ENCODE measurements at regions not wholly inside any gene's neighbourhood (a gene's known extent, or its start where the extent isn't known, plus 50 kb on each side); places are given as distances from the start of the nearest gene placed in this dataset.

GRCh38 chr2:64804651-64805050 is 150.9 kb upstream of the SERTAD2 start:
- no peak for TF ChIP-seq ZBTB7A (IDR thresholded peaks at IDR 0.05; ENCODE audit: low read depth)
- TF ChIP-seq REST (IDR thresholded peaks at IDR 0.05; ENCODE audit: low read depth) = no peak
- no peak for TF ChIP-seq CREB1 (IDR thresholded peaks at IDR 0.05; ENCODE audit: low read depth)
- TF ChIP-seq NFIC (IDR thresholded peaks at IDR 0.05) = no peak
- no peak for TF ChIP-seq TEAD4 (IDR thresholded peaks at IDR 0.05)
- TF ChIP-seq, protein P1, sequence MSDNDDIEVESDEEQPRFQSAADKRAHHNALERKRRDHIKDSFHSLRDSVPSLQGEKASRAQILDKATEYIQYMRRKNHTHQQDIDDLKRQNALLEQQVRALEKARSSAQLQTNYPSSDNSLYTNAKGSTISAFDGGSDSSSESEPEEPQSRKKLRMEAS (IDR thresholded peaks at IDR 0.05) = no peak
- no peak for TF ChIP-seq TCF12 (IDR thresholded peaks at IDR 0.05; ENCODE audit: low read depth)
- no peak for TF ChIP-seq EP300 (IDR thresholded peaks at IDR 0.05; ENCODE audit: borderline replicate concordance)
- TF ChIP-seq, protein P2, sequence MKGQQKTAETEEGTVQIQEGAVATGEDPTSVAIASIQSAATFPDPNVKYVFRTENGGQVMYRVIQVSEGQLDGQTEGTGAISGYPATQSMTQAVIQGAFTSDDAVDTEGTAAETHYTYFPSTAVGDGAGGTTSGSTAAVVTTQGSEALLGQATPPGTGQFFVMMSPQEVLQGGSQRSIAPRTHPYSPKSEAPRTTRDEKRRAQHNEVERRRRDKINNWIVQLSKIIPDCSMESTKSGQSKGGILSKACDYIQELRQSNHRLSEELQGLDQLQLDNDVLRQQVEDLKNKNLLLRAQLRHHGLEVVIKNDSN (IDR thresholded peaks at IDR 0.05) = no peak
- TF ChIP-seq EGR1 (IDR thresholded peaks at IDR 0.05) = no peak
- TF ChIP-seq RAD21 (IDR thresholded peaks at IDR 0.05; ENCODE audit: low read depth) = no peak
- no peak for TF ChIP-seq CEBPB (IDR thresholded peaks at IDR 0.05)
- TF ChIP-seq TAF1 (IDR thresholded peaks at IDR 0.05; ENCODE audit: low read depth) = no peak
- no peak for TF ChIP-seq FOXM1 (IDR thresholded peaks at IDR 0.05; ENCODE audit: borderline replicate concordance, low read depth)
- no peak for TF ChIP-seq YY1 (IDR thresholded peaks at IDR 0.05; ENCODE audit: low read depth)

DNA sequence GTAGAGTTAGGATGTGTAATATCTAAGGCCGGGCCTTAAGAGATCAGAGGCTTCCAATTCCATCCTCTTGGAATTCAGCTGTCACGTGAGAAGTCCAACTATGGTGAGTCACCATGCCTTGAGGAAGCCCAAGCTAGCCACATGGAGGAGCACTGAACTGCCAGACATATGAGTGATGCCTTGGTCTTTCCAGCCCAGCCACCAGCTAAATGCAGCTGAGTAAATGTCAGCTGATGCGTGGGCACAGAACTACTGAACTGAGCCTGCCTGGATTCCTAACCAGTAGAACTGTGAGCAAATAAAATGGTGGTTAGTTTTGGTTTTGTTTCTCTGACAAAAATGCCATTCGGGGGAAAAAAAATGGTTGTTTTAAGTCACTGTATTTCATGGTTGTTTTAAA is 153.7 kb upstream of the SERTAD2 start:
- TF ChIP-seq CREB1 (IDR thresholded peaks at IDR 0.05; ENCODE audit: low read depth) (no peak), FOXM1 (IDR thresholded peaks at IDR 0.05; ENCODE audit: borderline replicate concordance, low read depth) (no peak), YY1 (IDR thresholded peaks at IDR 0.05; ENCODE audit: low read depth) (no peak), RAD21 (IDR thresholded peaks at IDR 0.05; ENCODE audit: low read depth) (0 out of 2 replicates have a peak, but pooled peaks have one; percentile 8), EGR1 (IDR thresholded peaks at IDR 0.05) (peak; percentile 61; the same call in 1 of the 2 replicates), TEAD4 (IDR thresholded peaks at IDR 0.05) (peak; percentile 45), NFIC (IDR thresholded peaks at IDR 0.05) (no peak)
- TF ChIP-seq, protein P1 (IDR thresholded peaks at IDR 0.05) = peak; percentile 38; the same call in 1 of the 2 replicates
- TF ChIP-seq, protein P2 (IDR thresholded peaks at IDR 0.05) = peak; percentile 80

- peak; percentile 47; the same call in 1 of the 2 replicates for TF ChIP-seq YY1 (IDR thresholded peaks at IDR 0.05; ENCODE audit: low read depth)
- no peak for TF ChIP-seq EP300 (IDR thresholded peaks at IDR 0.05; ENCODE audit: borderline replicate concordance)
- TF ChIP-seq ZBTB7A (IDR thresholded peaks at IDR 0.05; ENCODE audit: low read depth) = no peak
Measured at GRCh38 chr2:64808092-64808491, 154.4 kb upstream of the SERTAD2 start.

DNA sequence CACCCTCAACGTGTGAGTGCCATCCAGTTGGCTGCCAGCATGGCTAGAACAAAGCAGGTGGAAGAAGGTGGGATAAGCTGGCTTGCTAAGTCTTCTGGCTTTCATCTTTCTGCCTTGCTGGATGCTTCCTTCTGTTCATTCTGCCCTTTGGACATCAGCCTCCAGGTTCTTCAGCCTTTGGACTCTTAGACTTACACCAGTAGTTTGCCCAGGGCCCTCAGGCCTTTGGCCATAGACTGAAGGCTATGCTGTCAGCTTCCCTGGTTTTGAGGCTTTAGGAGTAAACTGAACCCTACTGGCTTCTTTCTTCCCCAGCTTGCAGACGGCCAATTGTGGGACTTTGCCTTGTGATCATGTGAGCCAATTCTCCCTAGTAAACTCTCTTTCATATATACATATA is 155.0 kb upstream of the SERTAD2 start:
- no peak for TF ChIP-seq CREB1 (IDR thresholded peaks at IDR 0.05; ENCODE audit: low read depth)
- TF ChIP-seq YY1 (IDR thresholded peaks at IDR 0.05; ENCODE audit: low read depth) = no peak
- no peak for TF ChIP-seq TEAD4 (IDR thresholded peaks at IDR 0.05)
- no peak for TF ChIP-seq ZBTB7A (IDR thresholded peaks at IDR 0.05; ENCODE audit: low read depth)
- TF ChIP-seq CEBPB (IDR thresholded peaks at IDR 0.05) = no peak
- no peak for TF ChIP-seq TCF12 (IDR thresholded peaks at IDR 0.05; ENCODE audit: low read depth)
- no peak for TF ChIP-seq RAD21 (IDR thresholded peaks at IDR 0.05; ENCODE audit: low read depth)
- no peak for TF ChIP-seq EGR1 (IDR thresholded peaks at IDR 0.05)
- no peak for TF ChIP-seq REST (IDR thresholded peaks at IDR 0.05; ENCODE audit: low read depth)
- TF ChIP-seq, protein P2 (IDR thresholded peaks at IDR 0.05) = no peak
- no peak for TF ChIP-seq NFIC (IDR thresholded peaks at IDR 0.05)

DNA sequence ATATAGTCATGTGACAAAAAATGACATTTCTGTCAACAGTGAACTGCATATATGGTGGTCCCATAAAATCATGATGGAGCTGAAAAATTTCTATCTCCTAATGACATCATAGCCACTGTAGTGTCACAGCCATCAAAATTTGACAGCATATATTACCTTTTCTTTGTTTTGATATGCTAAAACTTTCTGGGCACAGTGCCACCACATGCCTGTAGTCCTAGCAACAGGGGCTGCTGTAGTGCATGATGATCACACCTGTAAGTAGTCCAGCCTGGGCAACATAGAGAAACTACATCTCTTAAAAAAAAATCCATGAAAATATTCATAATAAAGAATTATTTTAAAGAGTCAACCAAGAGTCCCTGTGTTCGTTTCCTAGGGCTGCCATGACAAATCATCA is 155.5 kb upstream of the SERTAD2 start:
- TF ChIP-seq REST (IDR thresholded peaks at IDR 0.05; ENCODE audit: low read depth) (no peak), TCF12 (IDR thresholded peaks at IDR 0.05; ENCODE audit: low read depth) (no peak), TEAD4 (IDR thresholded peaks at IDR 0.05) (no peak), ZBTB7A (IDR thresholded peaks at IDR 0.05; ENCODE audit: low read depth) (no peak), EP300 (IDR thresholded peaks at IDR 0.05; ENCODE audit: borderline replicate concordance) (no peak), CEBPB (IDR thresholded peaks at IDR 0.05) (no peak), CREB1 (IDR thresholded peaks at IDR 0.05; ENCODE audit: low read depth) (no peak), YY1 (IDR thresholded peaks at IDR 0.05; ENCODE audit: low read depth) (no peak), NFIC (IDR thresholded peaks at IDR 0.05) (no peak), TAF1 (IDR thresholded peaks at IDR 0.05; ENCODE audit: low read depth) (no peak)
- TF ChIP-seq, protein P2 (IDR thresholded peaks at IDR 0.05) = no peak

All from Ishikawa (cell line).